ENCODE measurements at regions not wholly inside any gene's neighbourhood (a gene's known extent, or its start where the extent isn't known, plus 50 kb on each side); places are given as distances from the start of the nearest gene placed in this dataset.
A peak's percentile ranks its signal among the peaks of the same experiment; 100 is the strongest.
"Not testable (repeated sequence)": the region's sequence is repeated elsewhere in the genome, so short reads cannot be mapped to it uniquely, and the experiment has no call there.

- peak; percentile 32 for DNase-seq (ENCODE audit: low read depth)
Measured at GRCh38 chr1:87956750-87957149, 628.1 kb downstream of the LMO4 start.

GRCh38 chr1:87957331-87957730 is 628.7 kb downstream of the LMO4 start:
- no peak for DNase-seq (ENCODE audit: low read depth)

GRCh38 chr1:87958201-87958600 is 629.5 kb downstream of the LMO4 start:
- no peak for DNase-seq (ENCODE audit: low read depth)

- no peak for DNase-seq (ENCODE audit: low read depth)
Measured at GRCh38 chr1:87958716-87959115, 630.0 kb downstream of the LMO4 start.

- DNase-seq (ENCODE audit: low read depth), result no peak
Measured at GRCh38 chr1:87959236-87959635, 630.6 kb downstream of the LMO4 start.

GRCh38 chr1:87961992-87962391 is 633.3 kb downstream of the LMO4 start:
- peak; percentile 50 for DNase-seq (ENCODE audit: low read depth)

- no peak for DNase-seq (ENCODE audit: low read depth)
Measured at GRCh38 chr1:87963556-87963955, 634.9 kb downstream of the LMO4 start.

- no peak for DNase-seq (ENCODE audit: low read depth)
Measured at GRCh38 chr1:87965193-87965592, 636.5 kb downstream of the LMO4 start.

GRCh38 chr1:87968197-87968955 is 639.7 kb downstream of the LMO4 start:
- no peak for DNase-seq (ENCODE audit: low read depth)

GRCh38 chr1:87969040-87969439 is 640.4 kb downstream of the LMO4 start:
- no peak for DNase-seq (ENCODE audit: low read depth)

- no peak for DNase-seq (ENCODE audit: low read depth)
Measured at GRCh38 chr1:87972811-87973210, 644.1 kb downstream of the LMO4 start.

- no peak for DNase-seq (ENCODE audit: low read depth)
Measured at GRCh38 chr1:87973896-87974295, 645.2 kb downstream of the LMO4 start.

- DNase-seq (ENCODE audit: low read depth), result no peak
Measured at GRCh38 chr1:87976316-87976715, 647.6 kb downstream of the LMO4 start.

- DNase-seq (ENCODE audit: low read depth), result no peak
Measured at GRCh38 chr1:87977145-87977544, 648.5 kb downstream of the LMO4 start.

GRCh38 chr1:87979079-87979478 is 650.4 kb downstream of the LMO4 start:
- DNase-seq (ENCODE audit: low read depth), result no peak

- DNase-seq (ENCODE audit: low read depth), result no peak
Measured at GRCh38 chr1:87980494-87980893, 651.8 kb downstream of the LMO4 start.

- no peak for DNase-seq (ENCODE audit: low read depth)
Measured at GRCh38 chr1:87981386-87981785, 652.7 kb downstream of the LMO4 start.

GRCh38 chr1:87981810-87982209 is 653.1 kb downstream of the LMO4 start:
- no peak for DNase-seq (ENCODE audit: low read depth)

- no peak for DNase-seq (ENCODE audit: low read depth)
Measured at GRCh38 chr1:87983841-87984240, 655.2 kb downstream of the LMO4 start.

GRCh38 chr1:87985071-87985470 is 656.4 kb downstream of the LMO4 start:
- DNase-seq (ENCODE audit: low read depth), result no peak

- DNase-seq (ENCODE audit: low read depth), result no peak
Measured at GRCh38 chr1:87986130-87986866, 657.6 kb downstream of the LMO4 start.

GRCh38 chr1:87989346-87989745 is 660.7 kb downstream of the LMO4 start:
- DNase-seq (ENCODE audit: low read depth), result no peak

- not testable (repeated sequence) for DNase-seq (ENCODE audit: low read depth)
Measured at GRCh38 chr1:87992536-87992935, 663.9 kb downstream of the LMO4 start.

GRCh38 chr1:87993051-87993450 is 664.4 kb downstream of the LMO4 start:
- no peak for DNase-seq (ENCODE audit: low read depth)
